CD4-positive, alpha-beta T cell treated with Interleukin-21 for 1 hour (primary cell): ENCODE measurements at regions not wholly inside any gene's neighbourhood (a gene's known extent, or its start where the extent isn't known, plus 50 kb on each side); places are given as distances from the start of the nearest gene placed in this dataset.
"Not testable (repeated sequence)": the region's sequence is repeated elsewhere in the genome, so short reads cannot be mapped to it uniquely, and the experiment has no call there.

Experiments used
- DNase-seq: peaks from one replicate; pipeline ENCODE4 v3.0.0-alpha.2; 2020

- no peak for DNase-seq
Observed at GRCh38 chr14:52202151-52202550, 65.3 kb upstream of the PTGDR start.

- no peak for DNase-seq
Observed at GRCh38 chr14:52190337-52190931, 77.1 kb upstream of the PTGDR start.

GRCh38 chr14:52189325-52189724, 78.2 kb upstream of the PTGDR start:
- no peak for DNase-seq

GRCh38 chr14:52188381-52188780, 79.1 kb upstream of the PTGDR start:
- no peak for DNase-seq

- no peak for DNase-seq
Observed at GRCh38 chr14:52185178-52185577, 82.3 kb upstream of the PTGDR start.

- DNase-seq = no peak
Observed at GRCh38 chr14:52182853-52183252, 84.6 kb upstream of the PTGDR start.

- DNase-seq = no peak
Observed at GRCh38 chr14:52179141-52179790, 88.2 kb upstream of the PTGDR start.

GRCh38 chr14:52175982-52176502, 91.5 kb upstream of the PTGDR start:
- DNase-seq = peak; percentile 73

- peak; percentile 12 for DNase-seq
Observed at GRCh38 chr14:52171932-52172331, 95.6 kb upstream of the PTGDR start.

- DNase-seq = no peak
Observed at GRCh38 chr14:52166822-52167221, 98.0 kb upstream of the NID2 start.

GRCh38 chr14:52155651-52156213, 86.9 kb upstream of the NID2 start:
- DNase-seq = no peak

- peak; percentile 33 for DNase-seq
Observed at GRCh38 chr14:52154992-52155650, 86.3 kb upstream of the NID2 start.

- DNase-seq = peak; percentile 10
Observed at GRCh38 chr14:52153939-52154338, 85.1 kb upstream of the NID2 start.

GRCh38 chr14:52150162-52150561, 81.3 kb upstream of the NID2 start:
- DNase-seq = no peak

- DNase-seq = no peak
Observed at GRCh38 chr14:52148371-52148770, 79.5 kb upstream of the NID2 start.

- DNase-seq = peak; percentile 9
Observed at GRCh38 chr14:52146504-52146903, 77.6 kb upstream of the NID2 start.

- not testable (repeated sequence) for DNase-seq
Observed at GRCh38 chr14:52144099-52144498, 75.2 kb upstream of the NID2 start.

GRCh38 chr14:52142504-52142903, 73.6 kb upstream of the NID2 start:
- DNase-seq = no peak

- DNase-seq = peak; percentile 59
Observed at GRCh38 chr14:52131640-52132320, 62.9 kb upstream of the NID2 start.

GRCh38 chr14:52129721-52130120, 60.9 kb upstream of the NID2 start:
- no peak for DNase-seq

- peak; percentile 5 for DNase-seq
Observed at GRCh38 chr14:52125885-52126284, 57.0 kb upstream of the NID2 start.

GRCh38 chr14:52124791-52125684, 56.2 kb upstream of the NID2 start:
- no peak for DNase-seq
